Smooth muscle cell (in vitro differentiated cells): ENCODE measurements at regions not wholly inside any gene's neighbourhood (a gene's known extent, or its start where the extent isn't known, plus 50 kb on each side); places are given as distances from the start of the nearest gene placed in this dataset.

Experiments
- DNase-seq: peaks from one replicate; lab custom pipeline; 2025; ENCODE audit not compliant: unreplicated experiment; lab: John Stamatoyannopoulos, UW
- H2AFZ ChIP-seq: fragments of 200-600 bp; sonication (generic); 2 replicates; pipeline ENCODE4 v1.6.0; 2016; ENCODE audit warnings: antibody characterized with exemption, low read depth, mild to moderate bottlenecking
- H3F3A ChIP-seq: fragments of 200-600 bp; sonication (generic); 2 replicates; pipeline ENCODE4 v1.6.0; 2017; ENCODE audit warnings: antibody characterized with exemption, low read depth
- H3K27ac ChIP-seq: fragments of 200-600 bp; sonication (generic); 2 replicates; pipeline ENCODE4 v1.5.1; 2016; ENCODE audit warnings: low read depth, mild to moderate bottlenecking
- H3K27me3 ChIP-seq: fragments of 200-600 bp; sonication (generic); 2 replicates; pipeline ENCODE4 v1.6.1; 2016; ENCODE audit warnings: low read depth, mild to moderate bottlenecking
- H3K36me3 ChIP-seq: fragments of 200-600 bp; sonication (generic); 2 replicates; pipeline ENCODE4 v1.5.1; 2016; ENCODE audit warnings: low read depth
- H3K4me1 ChIP-seq: fragments of 200-600 bp; sonication (generic); 2 replicates; pipeline ENCODE4 v1.5.1; 2016; ENCODE audit warnings: low read depth
- H3K4me2 ChIP-seq: fragments of 200-600 bp; sonication (generic); 2 replicates; pipeline ENCODE4 v1.6.0; 2016; ENCODE audit warnings: mild to moderate bottlenecking
- H3K4me3 ChIP-seq: fragments of 200-600 bp; sonication (generic); 2 replicates; pipeline ENCODE4 v1.5.1; 2016; ENCODE audit warnings: mild to moderate bottlenecking
- H3K79me2 ChIP-seq: fragments of 200-600 bp; sonication (generic); 2 replicates; pipeline ENCODE4 v1.6.0; 2016; ENCODE audit warnings: low read depth, mild to moderate bottlenecking
- H3K9ac ChIP-seq: fragments of 200-600 bp; sonication (generic); 2 replicates; pipeline ENCODE4 v1.6.0; 2016; ENCODE audit warnings: low read depth
- H3K9me3 ChIP-seq: fragments of 200-600 bp; sonication (generic); replicated peaks from 2 replicates; pipeline ENCODE4 v1.5.1; 2016; ENCODE audit warnings: low read depth
- H4K20me1 ChIP-seq: fragments of 200-600 bp; sonication (generic); 2 replicates; pipeline ENCODE4 v1.6.0; 2016; ENCODE audit warnings: low read depth
- CTCF ChIP-seq: fragments of 200-600 bp; sonication (generic); IDR thresholded peaks from 2 replicates; pipeline ENCODE4 v1.5.1; 2017; ENCODE audit warnings: borderline replicate concordance, mild to moderate bottlenecking, antibody characterized with exemption; ENCODE audit not compliant: insufficient read depth, poor library complexity, severe bottlenecking
- WGBS: methylation state at CpG from one replicate; pipeline ENCODE4 v1.1.7; 2016; ENCODE audit warnings: low lambda C conversion rate; 5-methylcytosine and 5-hydroxymethylcytosine counted together

DNA sequence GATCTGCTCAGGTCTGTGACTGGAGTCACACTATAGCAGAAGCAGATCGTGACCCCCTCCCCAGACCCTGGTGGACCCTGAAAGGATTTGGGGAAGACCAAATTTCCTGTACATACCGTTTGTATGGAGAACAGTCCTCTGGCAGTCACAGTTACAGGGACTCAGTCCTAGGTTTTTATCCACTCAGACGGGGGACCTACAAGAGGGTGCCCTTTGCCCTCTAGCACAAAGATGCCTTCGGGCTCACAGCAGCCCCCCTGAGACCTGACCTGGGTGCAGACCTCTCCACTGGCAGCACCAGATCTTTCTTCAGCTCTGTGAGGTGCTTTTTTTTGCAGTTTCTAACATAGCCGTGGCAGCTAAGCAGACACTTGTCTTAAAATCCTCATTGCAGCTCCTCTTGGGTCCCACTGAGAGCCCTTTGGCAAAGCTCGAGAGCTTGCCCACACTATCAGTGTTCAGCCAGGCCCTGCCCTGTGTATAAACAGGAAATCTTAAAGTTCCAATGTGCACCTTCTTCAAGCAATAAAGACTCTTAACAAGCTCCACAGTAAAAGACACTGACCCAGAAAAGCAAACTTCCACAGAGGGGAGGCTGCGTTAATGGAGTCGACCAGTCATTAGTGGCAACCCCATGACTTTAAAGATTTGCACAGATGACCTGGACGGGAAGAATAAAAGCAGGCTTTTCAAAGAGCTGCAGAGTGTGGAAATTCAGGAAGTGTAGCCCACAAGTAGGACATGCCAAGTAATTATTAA lies 71.8 kb upstream of the LHFPL2 start:
- no peak overlapping the region for H3K4me3 ChIP-seq
- no peaks in the 10 kb centered on the region for H3K9me3 ChIP-seq
- no peaks in the 10 kb centered on the region for H3K79me2 ChIP-seq
- H2AFZ ChIP-seq: peak overlapping the region; percentile 5
- H3K4me1 ChIP-seq: peaks cover 12% of the 10 kb centered on the region
- no peaks in the 10 kb centered on the region for H3K27me3 ChIP-seq
- no peaks in the 10 kb centered on the region for H4K20me1 ChIP-seq
- no peak for DNase-seq
- H3K27ac ChIP-seq: no peak overlapping the region
- no peak overlapping the region for H3K4me2 ChIP-seq
- no peaks in the 10 kb centered on the region for H3F3A ChIP-seq
- H3K9ac ChIP-seq: no peak overlapping the region
- H3K36me3 ChIP-seq: no peaks in the 10 kb centered on the region
- 66% methylated on average over 9 of the region's 9 CpGs for WGBS
- no peak for TF ChIP-seq CTCF

GRCh38 chr5:78719504-78720219 lies 71.1 kb upstream of the LHFPL2 start:
- no peaks in the 10 kb centered on the region for H3K27me3 ChIP-seq
- no peaks in the 10 kb centered on the region for H4K20me1 ChIP-seq
- H3F3A ChIP-seq: no peaks in the 10 kb centered on the region
- H3K9ac ChIP-seq: no peak overlapping the region
- H3K36me3 ChIP-seq: no peaks in the 10 kb centered on the region
- H3K4me2 ChIP-seq: no peak overlapping the region
- no peak for DNase-seq
- H3K27ac ChIP-seq: no peak overlapping the region
- 85% methylated on average over 8 of the region's 8 CpGs for WGBS
- TF ChIP-seq CTCF: no peak
- H3K79me2 ChIP-seq: no peaks in the 10 kb centered on the region
- no peak overlapping the region for H3K4me3 ChIP-seq
- H3K9me3 ChIP-seq: no peaks in the 10 kb centered on the region
- H3K4me1 ChIP-seq: peaks cover 12% of the 10 kb centered on the region
- no peak overlapping the region for H2AFZ ChIP-seq

- Histone ChIP-seq H3F3A (no peaks in the 10 kb centered on the region), H3K4me1 (peaks cover 12% of the 10 kb centered on the region), H3K27me3 (no peaks in the 10 kb centered on the region), H3K4me3 (no peak overlapping the region), H3K4me2 (no peak overlapping the region), H2AFZ (no peak overlapping the region), H3K9me3 (no peaks in the 10 kb centered on the region), H3K9ac (no peak overlapping the region), H3K79me2 (no peaks in the 10 kb centered on the region), H4K20me1 (no peaks in the 10 kb centered on the region), H3K36me3 (no peaks in the 10 kb centered on the region), H3K27ac (no peak overlapping the region)
- no peak for TF ChIP-seq CTCF
- no peak for DNase-seq
- 56% methylated on average over 1 of the region's 1 CpG for WGBS
Observed at GRCh38 chr5:78718824-78719223, 70.3 kb upstream of the LHFPL2 start.
